HuH-7 (cell line): ENCODE measurements at regions not wholly inside any gene's neighbourhood (a gene's known extent, or its start where the extent isn't known, plus 50 kb on each side); places are given as distances from the start of the nearest gene placed in this dataset.
"Not testable (repeated sequence)": the region's sequence is repeated elsewhere in the genome, so short reads cannot be mapped to it uniquely, and the experiment has no call there.

ENCODE experiments used
- DNase-seq: peaks from one replicate; pipeline ENCODE4 v3.0.0; 2011; ENCODE audit warnings: low spot score

DNA sequence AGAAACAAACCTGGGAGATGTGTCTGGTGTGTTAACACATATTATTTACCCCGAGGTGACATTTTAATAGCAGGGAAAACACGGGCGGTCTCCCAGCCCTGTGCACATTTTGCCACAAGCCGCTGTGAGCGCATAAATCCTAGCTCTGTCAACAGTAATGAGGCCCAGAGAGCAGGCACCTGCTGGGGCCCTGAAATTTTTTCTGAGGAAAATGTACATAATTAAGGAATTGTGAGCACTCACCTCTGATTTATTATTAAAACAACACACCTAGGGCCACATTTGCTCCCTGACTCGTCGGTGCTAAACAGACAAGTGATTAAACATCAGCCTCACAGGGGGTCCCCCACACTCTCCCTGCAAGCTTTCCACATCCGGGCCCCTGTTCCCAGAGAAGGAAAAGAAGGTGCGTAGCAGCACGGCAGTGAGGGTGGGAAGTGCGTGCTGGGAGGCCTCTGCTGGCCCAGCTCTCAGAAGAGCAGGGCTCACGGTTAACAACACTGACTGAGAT lies 616.3 kb downstream of the UQCRFS1 start:
- no peak for DNase-seq

DNA sequence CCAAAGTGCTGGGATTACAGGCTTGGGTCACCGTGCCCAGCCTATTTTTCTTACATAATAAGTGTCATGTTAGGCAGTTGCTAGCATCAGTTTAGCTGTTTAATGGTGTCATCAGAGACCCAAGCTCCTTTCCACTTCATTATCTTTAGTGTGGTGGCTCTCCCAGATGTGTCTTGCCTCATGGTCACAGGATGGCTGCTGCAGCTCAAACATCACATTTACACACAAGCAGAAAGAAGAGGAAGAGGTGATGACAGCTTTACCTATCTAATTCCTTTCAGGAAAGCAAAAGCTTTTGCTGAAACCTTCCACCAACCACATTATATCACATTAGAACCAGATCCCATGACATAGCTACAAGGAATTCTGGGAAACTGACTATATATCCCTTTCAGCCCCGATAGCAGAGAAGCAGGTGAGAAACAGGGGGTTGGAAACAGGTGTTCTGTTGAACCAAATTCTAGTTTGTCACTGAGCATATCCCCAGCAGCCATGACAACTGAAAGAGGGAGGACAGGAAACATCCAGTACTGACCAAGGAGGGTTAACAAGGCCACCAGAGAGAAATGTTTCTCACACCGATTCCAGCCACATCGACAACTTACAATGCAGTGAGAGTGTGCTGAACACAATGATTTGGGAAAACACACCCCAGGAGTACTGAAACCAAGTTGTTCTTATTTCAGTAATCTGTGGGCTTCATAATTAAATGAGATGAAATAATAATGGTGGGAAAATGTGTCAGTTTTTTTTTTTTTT lies 617.0 kb downstream of the UQCRFS1 start:
- DNase-seq: no peak

- no peak for DNase-seq
Observed at GRCh38 chr19:28594737-28595136, 618.2 kb downstream of the UQCRFS1 start.

DNA sequence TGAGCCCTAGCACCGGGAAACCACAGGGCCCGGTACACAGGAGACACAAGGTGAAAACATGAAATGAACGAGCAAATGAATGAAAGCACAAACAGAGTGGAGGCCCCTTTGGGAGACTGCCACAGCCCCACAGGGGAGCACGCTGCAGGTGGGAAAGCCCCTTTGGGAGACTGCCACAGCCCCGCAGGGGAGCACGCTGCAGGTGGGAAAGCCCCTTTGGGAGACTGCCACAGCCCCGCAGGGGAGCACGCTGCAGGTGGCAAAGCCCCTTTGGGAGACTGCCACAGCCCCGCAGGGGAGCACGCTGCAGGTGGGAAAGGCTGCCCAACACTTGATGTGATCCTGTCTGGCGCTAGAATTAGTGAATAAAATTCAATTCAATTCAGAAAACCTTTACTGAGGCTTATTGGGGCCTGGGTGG lies 623.0 kb downstream of the UQCRFS1 start:
- not testable (repeated sequence) for DNase-seq

DNA sequence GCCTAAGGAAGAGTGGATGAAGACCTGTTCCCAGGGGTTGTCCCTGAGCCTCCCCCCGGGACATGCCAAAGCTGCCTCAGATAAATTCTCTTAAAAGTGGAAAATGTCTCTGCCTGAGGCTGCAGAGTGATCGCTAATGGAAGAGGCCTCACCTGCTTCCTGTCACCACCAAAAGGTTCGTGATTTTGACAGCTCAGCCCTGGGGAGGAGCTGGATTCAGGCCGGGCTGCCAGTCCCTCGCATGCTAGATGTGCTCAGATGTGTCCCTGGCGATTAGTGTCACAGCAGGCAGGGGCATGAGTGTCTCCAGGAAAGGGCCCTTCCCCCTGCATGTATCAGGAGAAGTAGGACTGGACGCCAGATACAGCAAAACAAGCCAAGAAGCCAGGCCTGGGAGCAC lies 626.5 kb downstream of the UQCRFS1 start:
- no peak for DNase-seq

- no peak for DNase-seq
Observed at GRCh38 chr19:28585796-28586195, 627.2 kb downstream of the UQCRFS1 start.

DNA sequence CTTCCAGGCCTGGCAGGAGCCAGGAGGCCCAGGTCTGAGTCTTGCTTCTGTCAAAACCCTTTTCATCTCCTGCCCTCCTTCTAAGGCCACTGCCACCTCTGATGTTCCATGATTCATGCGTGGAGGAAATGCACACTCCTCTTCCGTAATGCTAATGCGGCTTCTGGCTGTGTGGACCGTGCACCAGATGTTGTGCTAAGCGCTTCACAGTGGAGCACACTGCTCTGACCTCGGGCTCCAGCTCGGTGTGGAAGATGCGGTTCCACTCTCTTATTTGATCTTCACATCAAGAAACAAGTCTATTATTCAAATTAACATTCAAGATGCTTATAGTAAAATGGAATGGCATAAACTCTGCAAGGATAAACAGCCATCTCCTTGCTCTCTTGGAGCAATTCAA lies 629.2 kb downstream of the UQCRFS1 start:
- no peak for DNase-seq

GRCh38 chr19:28583242-28583641 lies 629.7 kb downstream of the UQCRFS1 start:
- no peak for DNase-seq

DNA sequence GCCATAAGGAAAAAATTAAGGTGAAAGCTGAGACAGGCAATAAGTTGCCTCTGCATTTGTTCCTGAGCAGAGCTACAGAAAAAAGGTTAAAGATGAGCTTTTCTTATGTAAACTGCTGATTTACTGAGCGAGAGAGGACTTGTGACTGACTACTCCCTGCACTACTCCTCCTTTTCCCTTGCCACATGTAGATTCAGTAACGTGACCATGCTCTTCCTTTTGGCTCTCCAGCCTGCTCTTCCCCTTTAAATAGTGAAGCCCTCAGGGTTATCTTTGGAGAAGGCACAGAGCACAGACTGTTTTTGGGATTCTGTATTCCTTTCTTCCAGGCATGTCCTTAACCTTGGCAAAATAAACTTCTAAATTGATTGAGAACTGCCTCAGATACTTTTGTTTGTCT lies 630.2 kb downstream of the UQCRFS1 start:
- DNase-seq: no peak

DNA sequence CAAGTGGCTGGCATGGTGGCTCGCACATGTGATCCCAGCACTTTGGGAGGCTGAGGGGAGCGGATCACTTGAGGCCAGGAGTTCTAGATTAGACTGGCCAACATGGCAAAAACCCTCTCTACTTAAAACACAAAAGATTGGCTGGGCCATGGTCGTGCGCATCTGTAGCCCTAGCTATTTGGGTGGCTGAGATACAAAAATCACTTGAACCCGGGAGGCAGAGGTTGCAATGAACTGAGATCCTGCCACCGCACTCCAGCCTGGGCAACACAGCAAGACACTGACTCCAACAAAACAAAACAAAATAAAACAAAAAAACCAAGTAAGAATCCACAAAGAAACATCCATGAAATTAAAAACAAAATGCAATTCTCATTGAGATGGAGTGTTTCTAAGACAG lies 630.6 kb downstream of the UQCRFS1 start:
- DNase-seq: no peak

DNA sequence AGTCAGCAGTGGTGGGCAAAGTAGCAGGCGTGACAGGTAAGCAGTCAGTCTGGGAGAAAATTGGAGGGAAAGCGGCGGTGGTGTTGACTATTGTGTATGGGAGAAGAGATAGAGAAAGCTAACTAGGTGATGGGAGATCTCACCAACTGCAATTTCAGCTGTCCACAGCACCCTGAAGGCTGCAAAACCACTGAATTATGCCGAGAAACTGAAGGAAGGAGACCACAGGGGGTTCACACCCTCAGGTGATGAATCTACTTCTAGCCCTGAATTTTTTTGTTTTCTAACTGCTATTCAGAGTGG lies 631.5 kb downstream of the UQCRFS1 start:
- DNase-seq: no peak

DNA sequence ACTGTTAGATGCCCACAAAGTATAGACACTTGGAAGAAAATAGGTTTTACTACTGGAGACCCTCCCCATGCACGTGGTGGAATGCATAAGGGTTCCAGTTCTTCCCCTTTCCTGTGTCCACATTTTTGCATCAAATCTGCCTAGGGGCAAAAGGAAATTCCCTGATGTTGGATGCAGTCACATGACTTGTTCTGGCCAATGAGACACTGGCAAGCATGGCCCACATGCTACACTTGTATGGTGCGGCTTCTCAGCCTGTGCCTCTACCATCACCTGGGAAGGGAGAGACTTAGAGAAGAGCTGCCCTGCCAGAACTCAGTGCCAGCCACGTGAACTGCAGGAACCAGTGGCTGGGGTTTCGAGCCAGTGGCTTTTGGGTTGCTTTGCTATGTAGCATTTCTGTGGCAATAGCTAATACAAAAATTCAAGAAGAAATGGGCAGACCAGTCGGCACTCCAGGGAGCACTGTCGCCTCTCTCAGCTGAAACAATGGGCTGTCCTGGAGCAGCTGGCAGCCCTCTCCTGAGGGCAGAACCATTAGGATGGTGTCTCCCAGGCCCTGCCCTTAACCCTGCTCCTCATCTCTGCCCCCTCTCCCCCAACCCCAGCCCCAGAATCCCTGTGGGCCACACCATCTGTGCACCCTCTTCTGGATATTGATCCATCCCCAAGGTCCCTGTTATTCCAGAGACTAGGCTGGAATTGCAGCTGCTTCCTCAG lies 634.0 kb downstream of the UQCRFS1 start:
- DNase-seq: no peak

GRCh38 chr19:28578208-28578607 lies 634.7 kb downstream of the UQCRFS1 start:
- DNase-seq: no peak

DNA sequence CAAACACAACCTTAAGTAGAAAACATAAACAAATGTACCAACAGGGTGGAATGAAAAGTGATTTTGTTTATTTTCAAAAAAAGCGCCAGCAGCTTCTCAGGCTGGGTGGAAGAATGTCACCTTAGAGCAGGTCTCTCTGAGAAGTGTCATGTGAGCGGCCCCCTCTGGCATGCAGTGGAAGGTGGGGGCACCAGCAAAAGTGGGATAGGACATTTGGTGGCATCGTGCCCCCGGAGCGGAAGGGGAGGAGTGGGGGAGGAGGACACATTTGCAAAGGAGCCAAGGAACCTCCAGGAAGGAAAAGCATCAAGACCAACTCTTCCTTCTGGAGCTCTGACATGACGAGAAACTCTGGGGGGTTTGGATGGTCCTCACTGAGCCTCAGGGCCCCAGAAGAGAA lies 635.3 kb downstream of the UQCRFS1 start:
- no peak for DNase-seq

GRCh38 chr19:28577233-28577632 lies 635.7 kb downstream of the UQCRFS1 start:
- DNase-seq: no peak

DNA sequence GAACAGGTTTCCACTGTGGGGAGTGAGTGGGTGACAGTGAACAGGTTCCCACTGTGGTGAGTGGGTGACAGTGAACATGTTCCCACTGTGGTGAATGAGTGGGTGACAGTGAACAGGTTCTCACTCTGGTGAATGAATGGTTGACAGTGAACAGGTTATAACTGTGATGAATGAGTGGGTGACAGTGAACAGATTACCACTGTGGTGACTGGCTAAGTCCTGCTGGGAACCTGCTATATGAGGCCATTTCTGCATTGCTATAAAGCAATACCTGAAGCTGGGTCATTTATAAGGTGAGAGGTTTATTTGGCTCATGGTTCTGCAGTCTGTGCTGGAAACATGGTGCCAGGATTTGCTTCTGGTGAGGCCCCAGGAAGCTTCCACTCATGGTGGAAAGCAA lies 637.1 kb downstream of the UQCRFS1 start:
- DNase-seq: no peak

DNA sequence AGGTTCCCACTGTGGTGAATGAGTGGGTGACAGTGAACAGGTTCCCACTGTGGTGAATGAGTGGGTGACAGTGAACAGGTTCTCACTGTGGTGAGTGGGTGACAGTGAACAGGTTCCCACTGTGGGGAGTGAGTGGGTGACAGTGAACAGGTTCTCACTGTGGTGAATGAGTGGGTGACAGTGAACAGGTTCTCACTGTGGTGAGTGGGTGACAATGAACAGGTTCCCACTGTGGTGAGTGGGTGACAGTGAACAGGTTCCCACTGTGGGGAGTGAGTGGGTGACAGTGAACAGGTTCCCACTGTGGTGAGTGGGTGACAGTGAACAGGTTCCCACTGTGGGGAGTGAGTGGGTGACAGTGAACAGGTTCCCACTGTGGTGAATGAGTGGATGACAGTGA lies 637.6 kb downstream of the UQCRFS1 start:
- DNase-seq: not testable (repeated sequence)

GRCh38 chr19:28574212-28574611 lies 638.7 kb downstream of the UQCRFS1 start:
- no peak for DNase-seq

DNA sequence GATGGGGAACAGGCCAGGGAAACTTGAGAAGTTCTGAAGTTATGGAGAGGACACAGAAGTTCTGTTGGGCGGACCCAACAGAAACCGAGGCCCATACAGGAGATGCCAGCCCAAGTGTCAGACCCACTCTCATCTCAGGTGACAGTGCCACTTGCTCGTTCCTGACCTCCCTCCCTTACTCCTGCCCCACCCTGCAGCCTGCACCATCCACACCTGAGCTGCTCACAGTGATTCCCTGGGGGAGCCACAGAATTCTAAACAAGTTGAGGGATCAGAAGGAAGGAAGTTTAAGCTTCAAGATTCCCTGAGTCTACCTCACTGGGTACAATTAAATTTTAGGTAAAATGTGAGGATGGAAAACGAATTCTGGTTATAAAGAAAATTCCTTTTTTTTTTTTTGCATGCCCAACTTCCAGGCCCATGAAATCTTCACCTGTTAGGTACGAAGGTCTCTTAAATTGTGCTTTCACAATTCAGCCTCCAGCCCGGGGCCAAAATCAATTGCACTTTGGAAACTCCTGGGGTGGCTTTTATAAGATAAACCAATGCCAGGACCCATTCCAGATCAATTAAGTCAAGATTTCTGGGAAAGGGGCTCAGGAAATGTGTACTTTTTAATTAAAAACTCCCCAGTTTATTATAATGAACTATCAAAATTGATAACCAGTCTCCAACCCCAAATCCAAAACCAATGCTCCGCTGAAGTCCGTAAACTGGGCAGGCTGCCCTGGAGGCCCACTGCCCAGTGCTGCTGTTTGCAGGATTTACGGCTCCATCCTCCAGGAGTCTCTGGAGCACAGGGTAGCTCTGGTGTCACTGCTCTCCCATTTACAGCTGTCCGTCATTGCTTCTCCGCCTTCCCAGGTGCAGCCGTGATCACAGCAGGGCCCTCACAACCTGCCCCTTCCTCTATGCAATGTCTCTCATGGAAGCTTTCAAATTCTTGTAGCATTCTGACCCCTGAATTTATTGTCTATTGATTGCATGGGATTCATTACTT lies 643.5 kb downstream of the UQCRFS1 start:
- no peak for DNase-seq

DNA sequence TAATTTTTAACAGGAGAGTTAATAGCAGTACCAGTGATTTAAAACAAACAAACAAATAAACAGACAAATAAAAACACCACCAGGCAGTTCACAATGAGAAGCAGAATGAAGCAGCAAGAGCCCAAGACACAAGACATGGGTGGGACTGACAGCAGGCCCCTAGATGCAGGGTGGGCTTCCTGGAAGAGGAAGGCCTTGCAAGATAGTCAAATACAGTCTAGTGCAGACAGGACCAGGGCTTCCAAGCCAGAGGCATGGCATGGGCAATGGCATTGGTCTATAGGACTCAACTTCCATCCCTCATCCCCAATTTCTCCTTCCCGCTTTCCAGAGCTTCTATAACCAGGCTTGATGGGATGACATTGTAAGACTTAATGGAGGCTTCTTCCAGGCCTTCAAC lies 645.1 kb downstream of the UQCRFS1 start:
- no peak for DNase-seq

GRCh38 chr19:28563964-28564921 lies 648.7 kb downstream of the UQCRFS1 start:
- no peak for DNase-seq
